ENCODE measurements at regions not wholly inside any gene's neighbourhood (a gene's known extent, or its start where the extent isn't known, plus 50 kb on each side); places are given as distances from the start of the nearest gene placed in this dataset.

- intact Hi-C loops (cut with DNase I) = no loop called here
- TF ChIP-seq POLR2A (IDR thresholded peaks at IDR 0.05) (no peak), CTCF (IDR thresholded peaks at IDR 0.05) (no peak)
- Histone ChIP-seq H3K27me3 (no peaks in the 10 kb centered on the region), H3K4me1 (peaks cover 8% of the 10 kb centered on the region), H3K36me3 (replicated peaks in 1 of 2; ENCODE audit: insufficient read depth in 1 of 2, low read depth in 2 of 2) (no peaks in the 10 kb centered on the region), H3K4me3 (no peak overlapping the region), H3K9me3 (no peaks in the 10 kb centered on the region), H3K27ac (no peak overlapping the region)
- DNase-seq (no peak), ATAC-seq (no peak)
- 73 to 79% methylated on average over 8 of the region's 8 CpGs for WGBS, 2 donors
These were observed 282.9 kb upstream of the LYZL1 start for GRCh38 chr10:29005988-29006387.

GRCh38 chr10:29007370-29007747 is 281.5 kb upstream of the LYZL1 start:
- Histone ChIP-seq H3K36me3 (replicated peaks in 1 of 2; ENCODE audit: insufficient read depth in 1 of 2, low read depth in 2 of 2) (no peaks in the 10 kb centered on the region), H3K27ac (peak overlapping the region in 3 of 4 donors; percentile 46 to 69 (median 63)), H3K9me3 (no peaks in the 10 kb centered on the region), H3K27me3 (no peaks in the 10 kb centered on the region), H3K4me1 (peaks cover 8% of the 10 kb centered on the region), H3K4me3 (no peak overlapping the region)
- DNase-seq (no peak), ATAC-seq (no peak)
- 88 to 91% methylated on average over 9 of the region's 9 CpGs for WGBS, 2 donors
- intact Hi-C loops (cut with DNase I) = no loop called here
- no peak for TF ChIP-seq POLR2A (IDR thresholded peaks at IDR 0.05)
- TF ChIP-seq CTCF (IDR thresholded peaks at IDR 0.05) = no peak

GRCh38 chr10:29007748-29008610 is 280.9 kb upstream of the LYZL1 start:
- Histone ChIP-seq H3K9me3 (no peaks in the 10 kb centered on the region), H3K36me3 (replicated peaks in 1 of 2; ENCODE audit: insufficient read depth in 1 of 2, low read depth in 2 of 2) (no peaks in the 10 kb centered on the region), H3K4me1 (peaks cover 8% of the 10 kb centered on the region), H3K4me3 (no peak overlapping the region), H3K27me3 (no peaks in the 10 kb centered on the region), H3K27ac (peak overlapping the region in 3 of 4 donors; percentile 46 to 69 (median 63))
- ATAC-seq = peak; percentile 75
- peak in 1 of 7 experiments; percentile 13 for TF ChIP-seq CTCF (IDR thresholded peaks at IDR 0.05)
- TF ChIP-seq POLR2A (IDR thresholded peaks at IDR 0.05) = no peak
- 34 to 49% methylated on average over 10 of the region's 10 CpGs for WGBS, 2 donors
- DNase-seq = peak in 3 of 4 donors; percentile 22 to 53 (median 37)
- intact Hi-C loops (cut with DNase I) = no loop called here

- intact Hi-C loops (cut with DNase I) = no loop called here
- no peak for TF ChIP-seq CTCF (IDR thresholded peaks at IDR 0.05)
- no peak for TF ChIP-seq POLR2A (IDR thresholded peaks at IDR 0.05)
- no peaks in the 10 kb centered on the region for H3K27me3 ChIP-seq
- H3K4me3 ChIP-seq = no peak overlapping the region
- H3K27ac ChIP-seq = peak overlapping the region in 1 of 4 donors; percentile 38
- no peaks in the 10 kb centered on the region for H3K36me3 ChIP-seq (replicated peaks in 1 of 2; ENCODE audit: insufficient read depth in 1 of 2, low read depth in 2 of 2)
- no peaks in the 10 kb centered on the region for H3K9me3 ChIP-seq
- WGBS, 2 donors = 61 to 69% methylated on average over 5 of the region's 5 CpGs
- peaks cover 8% of the 10 kb centered on the region for H3K4me1 ChIP-seq
- ATAC-seq (no peak), DNase-seq (no peak)
These were observed 279.4 kb upstream of the LYZL1 start for GRCh38 chr10:29009464-29009863.

- ATAC-seq = no peak
- intact Hi-C loops (cut with DNase I) = no loop called here
These were observed 277.4 kb upstream of the LYZL1 start for GRCh38 chr10:29011516-29011915.

More at GRCh38 chr10:29011516-29011915, 277.4 kb upstream of the LYZL1 start:
- no peaks in the 10 kb centered on the region for H3K27me3 ChIP-seq
- no peak for DNase-seq
- no peaks in the 10 kb centered on the region for H3K36me3 ChIP-seq (replicated peaks in 1 of 2; ENCODE audit: insufficient read depth in 1 of 2, low read depth in 2 of 2)
- H3K4me1 ChIP-seq = peaks cover 8% of the 10 kb centered on the region
- H3K9me3 ChIP-seq = no peaks in the 10 kb centered on the region
- peak overlapping the region in 2 of 4 donors; percentile 17 to 40 for H3K27ac ChIP-seq
- H3K4me3 ChIP-seq = no peak overlapping the region
- WGBS, 2 donors = 28 to 32% methylated on average over 4 of the region's 4 CpGs
- TF ChIP-seq CTCF (IDR thresholded peaks at IDR 0.05) (no peak), POLR2A (IDR thresholded peaks at IDR 0.05) (no peak)
